ENCODE measurements at regions not wholly inside any gene's neighbourhood (a gene's known extent, or its start where the extent isn't known, plus 50 kb on each side); places are given as distances from the start of the nearest gene placed in this dataset.

DNA sequence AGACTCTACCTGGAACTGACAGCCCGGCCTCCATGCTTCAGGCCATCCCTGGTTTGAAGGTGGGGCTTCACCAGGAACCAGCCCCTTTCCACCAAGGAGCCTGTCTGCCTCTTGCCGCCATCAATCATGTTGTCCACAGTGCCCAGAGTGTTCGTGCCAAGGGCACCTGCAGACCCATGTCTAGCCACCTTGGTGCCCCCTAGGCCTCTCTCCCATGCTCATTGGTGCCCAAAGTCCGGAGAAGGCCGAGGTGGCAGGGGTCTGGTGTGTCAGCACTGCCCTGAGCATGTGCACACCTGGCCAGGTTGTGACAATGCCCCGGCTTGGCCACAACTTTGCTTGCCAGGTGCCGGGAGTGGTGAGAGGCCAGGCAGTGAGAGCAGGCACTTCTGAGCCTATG lies 114.8 kb downstream of the COPS8 start:
- WGBS, 2 donors: 94% methylated on average over 3 of the region's 7 CpGs; no CpG with 5 or more reads in 1 of the 2 donors
- TF ChIP-seq, protein P1, sequence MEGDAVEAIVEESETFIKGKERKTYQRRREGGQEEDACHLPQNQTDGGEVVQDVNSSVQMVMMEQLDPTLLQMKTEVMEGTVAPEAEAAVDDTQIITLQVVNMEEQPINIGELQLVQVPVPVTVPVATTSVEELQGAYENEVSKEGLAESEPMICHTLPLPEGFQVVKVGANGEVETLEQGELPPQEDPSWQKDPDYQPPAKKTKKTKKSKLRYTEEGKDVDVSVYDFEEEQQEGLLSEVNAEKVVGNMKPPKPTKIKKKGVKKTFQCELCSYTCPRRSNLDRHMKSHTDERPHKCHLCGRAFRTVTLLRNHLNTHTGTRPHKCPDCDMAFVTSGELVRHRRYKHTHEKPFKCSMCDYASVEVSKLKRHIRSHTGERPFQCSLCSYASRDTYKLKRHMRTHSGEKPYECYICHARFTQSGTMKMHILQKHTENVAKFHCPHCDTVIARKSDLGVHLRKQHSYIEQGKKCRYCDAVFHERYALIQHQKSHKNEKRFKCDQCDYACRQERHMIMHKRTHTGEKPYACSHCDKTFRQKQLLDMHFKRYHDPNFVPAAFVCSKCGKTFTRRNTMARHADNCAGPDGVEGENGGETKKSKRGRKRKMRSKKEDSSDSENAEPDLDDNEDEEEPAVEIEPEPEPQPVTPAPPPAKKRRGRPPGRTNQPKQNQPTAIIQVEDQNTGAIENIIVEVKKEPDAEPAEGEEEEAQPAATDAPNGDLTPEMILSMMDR (IDR thresholded peaks at IDR 0.05): no peak
- no peak for TF ChIP-seq POLR2A (IDR thresholded peaks at IDR 0.05)
- no peak overlapping the region for H3K4me3 ChIP-seq
- no peaks in the 10 kb centered on the region for H3K9me3 ChIP-seq
- H3K27me3 ChIP-seq: peaks cover 0 to 6% (median 0%) of the 10 kb centered on the region in 4 donors
- H3K27ac ChIP-seq: no peak overlapping the region
- intact Hi-C loops (cut with DNase I): no loop called here
- peaks cover 0 to 7% (median 0%) of the 10 kb centered on the region in 3 donors for H3K4me1 ChIP-seq
- DNase-seq: no peak
- H3K36me3 ChIP-seq: no peaks in the 10 kb centered on the region

DNA sequence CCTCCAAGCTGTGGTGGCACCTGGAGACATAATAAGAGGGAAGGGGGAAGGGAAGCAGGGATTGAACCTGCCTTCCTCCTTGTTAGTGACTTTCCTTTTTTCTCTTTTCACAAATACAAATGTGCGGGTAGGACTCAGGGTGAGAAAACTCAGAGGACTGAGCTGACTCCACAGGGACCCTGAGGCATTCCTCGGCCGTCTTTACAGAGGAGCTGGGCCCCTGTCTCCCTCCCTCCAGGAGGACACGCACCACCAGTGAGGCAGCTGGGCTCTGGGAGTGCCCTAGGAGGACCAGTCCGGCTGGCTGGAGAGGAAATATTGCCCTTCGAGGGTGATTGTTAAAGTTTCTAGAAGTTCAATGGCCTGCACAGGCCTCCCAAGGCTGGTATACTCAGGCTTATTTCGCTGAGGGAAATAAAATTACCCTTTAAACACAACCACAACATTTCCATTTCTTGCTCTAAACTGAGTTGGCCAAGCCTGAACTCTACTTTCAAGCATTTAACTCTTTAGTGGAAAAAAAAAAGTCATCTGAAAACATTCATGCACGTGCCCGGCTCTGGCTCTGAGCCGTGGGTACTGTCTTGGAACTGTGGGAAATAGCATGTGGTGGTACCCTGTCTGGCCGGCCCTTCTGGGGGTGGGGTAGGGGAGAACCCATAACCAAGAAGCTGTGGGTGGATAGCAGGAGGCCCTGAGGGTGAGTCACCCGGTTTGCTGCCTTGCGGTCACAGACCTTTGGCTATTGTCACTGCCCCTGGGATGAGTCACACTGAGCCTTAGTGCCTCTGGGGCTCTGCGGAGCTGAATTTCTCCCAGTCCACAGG lies 116.0 kb downstream of the COPS8 start:
- H3K36me3 ChIP-seq: no peaks in the 10 kb centered on the region
- WGBS, 2 donors: 63 to 64% methylated on average over 8 to 14 of the region's 14 CpGs
- no peak overlapping the region for H3K4me3 ChIP-seq
- DNase-seq: no peak
- intact Hi-C loops (cut with DNase I): no loop called here
- peaks cover 0 to 7% (median 0%) of the 10 kb centered on the region in 3 donors for H3K4me1 ChIP-seq
- no peak for TF ChIP-seq POLR2A (IDR thresholded peaks at IDR 0.05)
- TF ChIP-seq, protein P1 (IDR thresholded peaks at IDR 0.05): no peak
- H3K27me3 ChIP-seq: peaks cover 0 to 15% (median 0%) of the 10 kb centered on the region in 4 donors
- no peaks in the 10 kb centered on the region for H3K9me3 ChIP-seq
- peak overlapping the region in 3 of 4 donors; percentile 1 to 49 (median 7) for H3K27ac ChIP-seq

- Histone ChIP-seq H3K4me1 (peaks cover 0 to 14% (median 2%) of the 10 kb centered on the region in 3 donors), H3K27me3 (peaks cover 0 to 19% (median 0%) of the 10 kb centered on the region in 4 donors), H3K27ac (peak overlapping the region in 1 of 4 donors; percentile 1), H3K36me3 (no peaks in the 10 kb centered on the region), H3K4me3 (no peak overlapping the region), H3K9me3 (no peaks in the 10 kb centered on the region)
- DNase-seq: no peak
- TF ChIP-seq, protein P1 (IDR thresholded peaks at IDR 0.05): no peak
- TF ChIP-seq POLR2A (IDR thresholded peaks at IDR 0.05): no peak
- intact Hi-C loops (cut with DNase I): no loop called here
- 73 to 89% methylated on average over 9 to 13 of the region's 13 CpGs for WGBS, 2 donors
Observed at GRCh38 chr2:237202288-237203030, 116.8 kb downstream of the COPS8 start.

DNA sequence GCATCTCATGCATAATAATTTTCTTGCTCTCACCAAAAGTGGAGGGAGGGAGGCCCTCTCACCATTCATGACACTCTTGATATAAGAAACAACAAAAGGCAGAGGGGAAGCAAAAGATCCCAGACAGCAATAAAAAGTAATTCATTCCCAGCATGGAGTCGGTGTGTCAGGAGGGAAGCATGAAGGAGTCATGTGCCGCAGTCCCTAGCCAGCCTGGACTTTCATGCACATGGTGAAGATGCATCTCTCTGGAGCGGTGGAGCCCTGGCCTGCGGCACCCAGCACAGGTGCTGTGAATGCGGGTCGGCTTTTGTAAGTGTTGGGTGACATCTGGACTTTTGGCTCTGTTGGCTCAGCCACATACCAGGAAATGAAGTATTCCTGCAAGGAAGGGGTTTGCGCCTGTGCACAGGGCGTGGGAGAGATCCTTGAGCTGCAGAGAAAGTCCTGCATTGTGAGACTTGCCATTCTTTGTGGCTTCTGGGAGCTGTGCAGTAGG lies 119.4 kb downstream of the COPS8 start:
- Histone ChIP-seq H3K36me3 (no peaks in the 10 kb centered on the region), H3K9me3 (no peaks in the 10 kb centered on the region), H3K27me3 (peaks cover 0 to 28% (median 0%) of the 10 kb centered on the region in 4 donors), H3K27ac (no peak overlapping the region), H3K4me1 (peaks cover 0 to 31% (median 5%) of the 10 kb centered on the region in 3 donors), H3K4me3 (no peak overlapping the region)
- DNase-seq: no peak
- TF ChIP-seq POLR2A (IDR thresholded peaks at IDR 0.05): no peak
- TF ChIP-seq, protein P1 (IDR thresholded peaks at IDR 0.05): no peak
- 68 to 76% methylated on average over 4 to 5 of the region's 8 CpGs for WGBS, 2 donors
- intact Hi-C loops (cut with DNase I): no loop called here

GRCh38 chr2:237205561-237205971 lies 119.9 kb downstream of the COPS8 start:
- no peak for DNase-seq
- no peaks in the 10 kb centered on the region for H3K36me3 ChIP-seq
- TF ChIP-seq, protein P1 (IDR thresholded peaks at IDR 0.05): no peak
- no peak for TF ChIP-seq POLR2A (IDR thresholded peaks at IDR 0.05)
- no peak overlapping the region for H3K4me3 ChIP-seq
- peaks cover 0 to 31% (median 5%) of the 10 kb centered on the region in 3 donors for H3K4me1 ChIP-seq
- intact Hi-C loops (cut with DNase I): no loop called here
- peaks cover 0 to 28% (median 0%) of the 10 kb centered on the region in 4 donors for H3K27me3 ChIP-seq
- H3K27ac ChIP-seq: no peak overlapping the region
- no peaks in the 10 kb centered on the region for H3K9me3 ChIP-seq
- WGBS, 2 donors: 67 to 74% methylated on average over 8 of the region's 8 CpGs

Measured in esophagus squamous epithelium (tissue), 5 donors.